Right lobe of liver (tissue), 6 donors: ENCODE measurements at regions not wholly inside any gene's neighbourhood (a gene's known extent, or its start where the extent isn't known, plus 50 kb on each side); places are given as distances from the start of the nearest gene placed in this dataset.

Experiments used
- ATAC-seq, 4 donors: fragments of 200-7000 bp; cut with Tn5 transposase; one replicate each; pipeline ENCODE4 v1.9.1; 2020; ENCODE audit warnings: mild to moderate bottlenecking in 4 of 4, moderate library complexity in 4 of 4
- DNase-seq, 3 donors: peaks; one replicate each; pipeline ENCODE4 v3.0.0-alpha.2; 2020
- H3K27ac ChIP-seq, 3 donors: fragments of 200-600 bp; one replicate each; pipeline ENCODE4 v1.8.0; 2022
- H3K27me3 ChIP-seq, 2 donors: fragments of 200-600 bp; one replicate each; pipeline ENCODE4 v1.8.0; 2022
- H3K36me3 ChIP-seq, 4 donors: fragments of 200-600 bp; sonication (generic) in 1 of 4; one replicate each; pipeline versions ENCODE4 v1.5.1 to v1.8.0; 2017 to 2022; ENCODE audit warnings: control low read depth in 1 of 4
- H3K4me1 ChIP-seq, 4 donors: fragments of 200-600 bp; sonication (generic) in 1 of 4; one replicate each; pipeline versions ENCODE4 v1.5.1 to v1.8.0; 2017 to 2022; ENCODE audit warnings: control low read depth in 1 of 4
- H3K4me3 ChIP-seq, 3 donors: fragments of 200-600 bp; one replicate each; pipeline ENCODE4 v1.8.0; 2022
- H3K9me3 ChIP-seq, 4 donors: fragments of 200-600 bp; sonication (generic) in 1 of 4; one replicate each; pipeline versions ENCODE4 v1.5.1 to v1.8.0; 2017 to 2022; ENCODE audit warnings: control low read depth in 1 of 4
- POLR2A ChIP-seq: fragments of 450-650 bp; IDR thresholded peaks from one replicate; pipeline ENCODE4 v1.6.1; 2017; ENCODE audit warnings: antibody characterized with exemption, mild to moderate bottlenecking
- WGBS: methylation state at CpG from one replicate; pipeline ENCODE4 v1.1.6; 2018; ENCODE audit warnings: low coverage, low lambda C conversion rate; ENCODE audit not compliant: insufficient coverage; ENCODE audit errors: missing lambda C conversion rate; 5-methylcytosine and 5-hydroxymethylcytosine counted together
- intact Hi-C, 2 donors: fragments of 100-400 bp; cut with DNase I; formaldehyde crosslinking; loops; one replicate each; pipeline versions ENCODE4 v1.11.2 to v1.14.1; 2022
- TF ChIP-seq, protein P1 (sequence below), 4 donors: fragments of 200-600 bp in 3 of 4; fragments of 450-650 bp in 1 of 4; IDR thresholded peaks; one replicate each; pipeline versions ENCODE4 v1.5.1 to v1.8.0; 2016 to 2022; ENCODE audit warnings: antibody characterized with exemption in 4 of 4, mild to moderate bottlenecking in 2 of 4
- donor health status: DM: no; HTN: yes; CAD: no.
- donor health status: DM: no; HTN: no; CAD: no.
- donor health status: DM: no; HTN: no; CAD: no.
- donor health status: DM: no; HTN: yes; CAD: no.
- donor health status: DM: no; HTN: yes; CAD: no.

- intact Hi-C loops: no loop called here
- TF ChIP-seq, protein P1, sequence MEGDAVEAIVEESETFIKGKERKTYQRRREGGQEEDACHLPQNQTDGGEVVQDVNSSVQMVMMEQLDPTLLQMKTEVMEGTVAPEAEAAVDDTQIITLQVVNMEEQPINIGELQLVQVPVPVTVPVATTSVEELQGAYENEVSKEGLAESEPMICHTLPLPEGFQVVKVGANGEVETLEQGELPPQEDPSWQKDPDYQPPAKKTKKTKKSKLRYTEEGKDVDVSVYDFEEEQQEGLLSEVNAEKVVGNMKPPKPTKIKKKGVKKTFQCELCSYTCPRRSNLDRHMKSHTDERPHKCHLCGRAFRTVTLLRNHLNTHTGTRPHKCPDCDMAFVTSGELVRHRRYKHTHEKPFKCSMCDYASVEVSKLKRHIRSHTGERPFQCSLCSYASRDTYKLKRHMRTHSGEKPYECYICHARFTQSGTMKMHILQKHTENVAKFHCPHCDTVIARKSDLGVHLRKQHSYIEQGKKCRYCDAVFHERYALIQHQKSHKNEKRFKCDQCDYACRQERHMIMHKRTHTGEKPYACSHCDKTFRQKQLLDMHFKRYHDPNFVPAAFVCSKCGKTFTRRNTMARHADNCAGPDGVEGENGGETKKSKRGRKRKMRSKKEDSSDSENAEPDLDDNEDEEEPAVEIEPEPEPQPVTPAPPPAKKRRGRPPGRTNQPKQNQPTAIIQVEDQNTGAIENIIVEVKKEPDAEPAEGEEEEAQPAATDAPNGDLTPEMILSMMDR (IDR thresholded peaks at IDR 0.05): no peak
- no peak for TF ChIP-seq POLR2A
- Histone ChIP-seq H3K4me3 (no peak overlapping the region), H3K36me3 (no peaks in the 10 kb centered on the region), H3K4me1 (no peaks in the 10 kb centered on the region), H3K27ac (no peak overlapping the region), H3K27me3 (no peaks in the 10 kb centered on the region), H3K9me3 (no peaks in the 10 kb centered on the region)
- ATAC-seq: no peak
- WGBS: 26% methylated on average over 2 of the region's 2 CpGs
- no peak for DNase-seq
These were observed 166.7 kb downstream of the KCNE4 start for GRCh38 chr2:223218587-223219178.

- ATAC-seq (no peak), DNase-seq (no peak)
- WGBS: 50% methylated on average over 9 of the region's 9 CpGs
- H3K4me1 ChIP-seq: no peaks in the 10 kb centered on the region
- H3K4me3 ChIP-seq: no peak overlapping the region
- H3K27ac ChIP-seq: no peak overlapping the region
- H3K36me3 ChIP-seq: no peaks in the 10 kb centered on the region
- no peaks in the 10 kb centered on the region for H3K9me3 ChIP-seq
- TF ChIP-seq, protein P1 (IDR thresholded peaks at IDR 0.05): no peak
- H3K27me3 ChIP-seq: no peaks in the 10 kb centered on the region
- intact Hi-C loops: no loop called here
These were observed 168.1 kb downstream of the KCNE4 start for GRCh38 chr2:223219872-223220657.

GRCh38 chr2:223220658-223220925, 168.6 kb downstream of the KCNE4 start:
- WGBS: 20% methylated on average over 1 of the region's 1 CpG
- Histone ChIP-seq H3K36me3 (no peaks in the 10 kb centered on the region), H3K4me1 (no peaks in the 10 kb centered on the region), H3K27me3 (no peaks in the 10 kb centered on the region), H3K4me3 (no peak overlapping the region), H3K27ac (no peak overlapping the region), H3K9me3 (no peaks in the 10 kb centered on the region)
- DNase-seq (no peak), ATAC-seq (no peak)
- TF ChIP-seq, protein P1 (IDR thresholded peaks at IDR 0.05): no peak
- no peak for TF ChIP-seq POLR2A
- intact Hi-C loops: no loop called here

DNA sequence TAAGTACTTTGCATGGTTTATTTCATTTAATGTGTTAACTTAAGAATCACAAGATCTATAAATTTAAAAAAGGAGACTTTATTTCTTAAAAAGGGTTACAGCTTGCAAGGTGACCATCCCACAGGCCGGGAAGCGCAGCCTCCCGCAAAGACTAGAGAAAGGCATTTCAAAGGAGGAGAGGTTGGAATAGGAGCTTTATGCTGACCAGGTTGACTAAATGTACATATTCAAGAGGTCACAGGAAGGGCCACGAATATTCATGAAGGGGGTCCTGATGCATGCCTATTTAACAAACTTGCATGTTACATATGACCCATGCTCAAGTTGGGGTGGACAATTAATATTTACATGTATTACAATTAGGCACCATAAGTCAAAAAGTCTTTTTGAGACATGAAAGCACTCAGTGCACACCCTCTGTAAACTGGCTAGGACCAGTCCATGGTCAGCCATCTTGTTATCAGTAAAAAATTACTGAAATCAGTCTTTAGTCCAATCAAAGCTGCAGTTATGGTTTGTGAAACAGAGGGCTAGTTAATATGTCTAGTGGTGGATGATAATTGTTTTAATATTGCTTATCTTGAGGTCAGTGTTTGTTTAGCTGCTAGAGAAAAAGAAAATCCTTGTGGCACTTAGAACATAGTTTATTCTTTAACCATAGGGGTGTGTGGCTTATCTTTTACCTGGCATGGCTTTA, 169.3 kb downstream of the KCNE4 start:
- Histone ChIP-seq H3K36me3 (no peaks in the 10 kb centered on the region), H3K9me3 (no peaks in the 10 kb centered on the region), H3K27ac (no peak overlapping the region), H3K4me1 (no peaks in the 10 kb centered on the region), H3K27me3 (no peaks in the 10 kb centered on the region), H3K4me3 (no peak overlapping the region)
- intact Hi-C loops: no loop called here
- TF ChIP-seq, protein P1 (IDR thresholded peaks at IDR 0.05): no peak
- DNase-seq: no peak
- ATAC-seq: no peak
- WGBS: 46% methylated on average over 4 of the region's 4 CpGs
